Eye (tissue), 1 donor: ENCODE measurements at regions not wholly inside any gene's neighbourhood (a gene's known extent, or its start where the extent isn't known, plus 50 kb on each side); places are given as distances from the start of the nearest gene placed in this dataset.
"Not testable (repeated sequence)": the region's sequence is repeated elsewhere in the genome, so short reads cannot be mapped to it uniquely, and the experiment has no call there.

Experiments used
- DNase-seq: peaks from one replicate; pipeline ENCODE4 v3.0.0-alpha.2; 2015

DNA sequence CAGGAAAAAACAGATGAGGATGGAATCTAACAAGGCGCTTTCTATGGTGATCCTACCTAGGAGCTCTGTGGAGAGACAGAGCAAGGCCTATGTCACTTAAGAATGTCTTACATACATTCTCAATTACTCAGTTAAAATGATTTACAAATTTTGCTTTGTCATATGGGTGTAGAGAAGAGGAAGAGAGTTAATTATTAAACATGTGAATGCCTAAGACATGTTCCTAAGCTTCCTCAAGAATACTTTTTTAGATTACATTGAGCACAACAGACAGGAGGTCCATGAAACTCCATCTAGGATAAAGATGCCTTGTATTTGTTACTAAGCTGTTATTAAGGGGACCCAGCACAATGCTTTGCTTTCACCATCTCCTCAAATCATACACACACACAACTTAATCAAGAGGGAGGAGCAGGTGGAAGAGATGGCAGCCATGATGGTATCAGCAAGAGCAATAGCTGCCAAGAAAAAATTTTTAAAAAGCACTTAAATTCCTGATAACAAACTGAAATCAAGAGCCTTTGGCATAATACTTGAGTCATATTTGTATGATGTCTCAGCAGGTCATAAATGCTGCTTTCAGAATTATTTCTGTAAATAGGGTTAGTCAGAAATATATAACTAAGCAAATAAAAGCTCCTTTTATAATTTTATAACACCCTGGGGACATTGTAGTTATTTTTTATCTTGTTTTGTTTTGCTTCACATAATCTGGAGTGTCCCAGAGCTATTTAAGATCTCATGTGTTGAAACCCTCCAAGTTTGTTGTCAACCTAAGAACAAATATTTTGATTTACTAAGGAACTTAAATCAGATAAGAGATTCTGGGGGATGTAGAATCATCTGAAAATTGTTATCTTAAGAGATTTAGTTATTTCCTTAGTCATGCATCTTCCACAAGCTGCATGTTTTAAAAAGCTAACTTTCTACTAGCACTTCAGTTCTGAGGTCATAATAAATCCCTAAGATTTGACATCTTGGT is 70.0 kb upstream of the CD2AP start:
- no peak for DNase-seq

DNA sequence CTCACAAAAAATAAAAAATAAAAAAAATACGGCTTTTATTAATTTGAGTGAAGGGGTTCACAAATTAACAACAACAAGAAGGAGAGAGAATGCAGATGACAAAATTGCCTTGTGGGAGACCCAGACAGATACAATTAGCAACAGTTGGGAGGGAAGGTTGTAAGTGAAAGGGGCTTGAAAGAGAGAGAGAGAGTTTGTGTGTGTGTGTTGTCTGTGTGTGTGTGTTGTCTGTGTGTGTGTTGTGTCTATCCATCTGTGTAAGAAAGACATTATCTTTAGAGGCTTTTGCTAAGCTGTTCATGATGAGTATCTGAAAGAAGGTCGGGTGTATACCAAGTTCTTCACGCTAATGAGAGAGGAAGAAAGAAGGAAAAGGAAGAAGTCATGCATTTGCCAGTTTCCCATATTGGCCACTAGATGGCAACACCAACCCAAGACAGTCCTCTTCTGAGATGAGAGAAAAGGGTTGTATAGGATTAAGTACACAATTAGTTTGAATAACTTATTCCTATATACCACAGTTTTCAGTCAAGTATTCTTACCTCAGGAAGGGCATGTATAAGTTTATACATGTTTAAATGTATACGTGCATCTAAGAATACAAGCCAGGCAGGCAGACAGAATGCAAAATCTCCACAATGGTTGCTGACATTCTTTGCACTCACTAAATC is 63.7 kb upstream of the CD2AP start:
- peak; percentile 80 for DNase-seq

DNA sequence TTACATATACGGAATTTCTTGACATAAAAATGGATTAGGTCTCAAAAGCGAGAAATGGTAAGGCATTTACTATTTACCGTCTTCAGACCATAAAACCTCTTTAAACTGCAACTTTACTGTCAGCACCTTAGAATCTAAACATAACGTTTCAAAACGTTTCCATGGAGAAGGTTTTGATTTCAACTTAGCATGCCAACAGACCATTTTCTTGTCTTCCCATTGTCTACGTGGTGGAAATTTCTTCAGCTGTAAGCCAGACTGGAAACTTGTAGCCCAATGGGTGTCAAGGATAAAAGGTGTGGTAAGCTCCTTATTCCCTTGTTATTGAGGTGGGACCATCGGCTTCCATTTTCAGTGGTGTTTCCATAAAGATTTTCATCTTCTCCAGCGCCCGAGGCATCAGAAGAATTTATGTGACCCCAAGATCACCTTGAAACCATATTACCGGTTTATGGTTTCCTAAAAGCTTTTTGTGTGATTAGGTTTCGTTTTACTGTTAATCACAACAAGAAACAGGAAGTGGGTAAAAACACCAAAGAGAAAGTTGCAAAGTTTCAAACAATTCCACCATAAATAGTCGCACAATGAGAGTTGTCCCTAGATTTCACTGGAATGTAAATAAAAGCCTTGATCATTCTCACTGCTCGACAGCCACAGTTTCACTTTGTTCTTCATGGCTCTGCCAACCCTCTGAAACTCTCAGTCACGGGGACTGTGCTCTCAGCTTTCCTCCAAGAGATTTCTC is 63.0 kb upstream of the CD2AP start:
- peak; percentile 4 for DNase-seq

DNA sequence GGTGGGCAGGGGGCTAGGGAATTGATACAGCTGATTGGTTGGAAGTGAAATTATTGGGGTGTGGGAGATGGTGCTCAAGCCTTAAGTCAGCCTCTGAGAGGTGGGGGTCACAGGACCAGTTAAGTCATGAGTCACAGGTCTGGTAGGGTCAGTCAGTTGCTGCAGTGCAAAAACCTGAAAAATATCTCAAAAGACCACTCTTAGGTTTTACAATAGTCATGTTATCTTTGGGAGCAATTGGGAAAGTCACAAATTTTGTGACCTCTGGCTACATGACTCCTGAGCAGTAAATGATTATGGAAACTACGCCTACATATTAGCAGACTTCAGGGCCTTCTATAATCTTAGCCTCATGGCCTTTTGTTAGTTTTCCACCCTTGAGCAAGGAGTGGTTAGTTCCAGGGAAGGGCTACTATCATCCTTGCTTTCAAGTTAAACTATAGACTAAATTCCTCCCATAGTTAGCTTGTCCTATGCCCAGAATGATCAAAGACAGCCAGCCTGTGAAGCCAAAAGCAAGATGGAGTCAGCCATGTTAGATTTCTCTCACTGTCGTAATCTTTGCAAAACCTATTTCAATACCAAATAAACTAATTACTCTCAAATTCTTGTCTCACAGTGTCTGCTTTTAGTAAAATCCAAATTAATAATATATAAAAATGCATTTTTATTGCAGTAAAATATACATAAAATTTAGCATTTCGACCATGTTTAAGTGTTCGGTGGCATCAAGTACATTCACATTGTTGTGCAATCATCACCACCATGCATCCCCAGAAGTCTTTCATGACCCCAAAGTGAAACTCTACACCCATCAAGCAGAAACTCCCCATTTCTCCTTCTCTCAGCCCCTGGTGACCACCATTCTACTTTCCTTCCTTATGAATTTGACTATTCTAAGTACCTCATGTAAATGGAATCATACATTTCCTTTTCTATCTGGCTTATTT is 60.9 kb upstream of the CD2AP start:
- DNase-seq: no peak

DNA sequence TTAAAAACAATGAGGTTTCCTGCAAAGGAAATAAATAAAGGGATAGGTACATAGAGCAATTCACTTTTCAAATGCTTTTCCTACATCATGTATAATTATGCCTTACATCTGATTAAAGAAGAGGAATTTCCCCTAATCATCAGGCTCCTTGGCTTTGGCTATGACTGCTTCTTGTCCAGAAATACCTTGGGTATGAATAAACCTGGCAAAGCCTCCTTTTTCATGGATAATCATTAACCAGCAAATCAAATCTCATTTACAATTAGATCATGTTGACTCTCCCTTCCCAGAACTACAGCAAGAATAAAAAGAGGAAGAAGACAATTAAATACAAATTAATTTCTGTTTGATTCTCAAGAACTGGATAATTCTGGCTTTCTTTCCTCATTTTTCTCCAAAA is 58.0 kb upstream of the CD2AP start:
- DNase-seq: no peak

DNA sequence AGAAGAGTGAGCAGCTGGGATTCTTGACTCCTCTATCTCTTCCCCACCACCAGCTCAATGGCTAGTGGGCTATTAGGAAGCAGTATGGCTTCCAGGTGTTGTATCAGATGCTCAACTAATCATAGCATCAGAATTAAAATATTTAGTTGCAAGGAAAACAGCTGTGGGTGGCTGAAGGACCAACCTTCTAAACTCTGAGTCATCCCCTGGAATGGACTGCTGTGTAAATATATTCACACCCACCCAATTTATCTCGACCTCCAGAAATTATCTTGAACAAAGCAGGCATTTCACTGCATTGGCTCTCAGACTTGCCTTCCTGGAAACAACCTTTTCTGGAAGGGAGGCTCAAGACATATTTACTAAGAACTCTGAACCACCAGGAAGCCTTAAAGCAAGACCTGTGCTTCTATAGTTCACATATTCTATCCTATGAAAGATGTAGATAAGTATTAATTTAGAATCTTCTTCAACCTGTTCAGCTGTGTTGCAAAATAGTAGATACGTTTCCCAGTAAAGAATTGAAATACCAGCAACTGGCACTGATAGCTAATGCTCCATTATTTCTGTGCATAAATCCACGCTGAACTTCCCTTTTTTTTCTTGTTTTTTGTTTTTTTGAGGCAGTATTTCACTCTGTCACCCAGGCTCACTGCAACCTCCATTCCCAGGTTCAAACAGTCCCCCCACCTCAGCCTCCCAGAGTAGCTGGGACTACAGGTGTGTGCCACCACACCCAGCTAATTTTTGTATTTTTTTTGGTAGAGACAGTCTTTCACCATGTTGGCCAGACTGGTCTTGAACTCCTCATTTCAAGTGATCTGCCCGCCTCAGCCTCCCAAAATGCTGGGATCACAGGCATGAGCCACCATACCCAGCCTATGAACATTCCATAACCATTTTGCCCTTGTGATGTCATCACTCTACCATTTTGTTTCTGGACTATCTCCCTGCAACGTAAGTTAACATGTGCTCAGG is 56.9 kb upstream of the CD2AP start:
- no peak for DNase-seq

DNA sequence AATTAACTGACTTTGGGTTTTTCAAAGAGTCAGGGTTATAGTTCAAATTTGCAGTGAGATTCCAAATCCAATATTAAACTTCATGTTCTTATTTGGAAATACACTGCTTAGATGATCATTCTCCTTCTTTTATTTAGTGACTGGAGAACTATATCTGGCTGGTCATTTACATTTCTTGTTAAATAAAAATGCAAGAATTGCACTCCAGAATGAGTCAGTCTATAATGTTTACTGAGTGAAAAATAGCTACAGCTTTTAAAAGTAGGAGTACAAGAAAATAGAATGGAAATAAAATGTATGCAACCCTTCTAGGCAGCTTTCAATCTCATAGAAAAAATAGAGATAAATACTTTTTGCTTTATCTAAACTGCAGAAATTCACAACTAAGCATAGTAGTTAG is 54.5 kb upstream of the CD2AP start:
- no peak for DNase-seq

DNA sequence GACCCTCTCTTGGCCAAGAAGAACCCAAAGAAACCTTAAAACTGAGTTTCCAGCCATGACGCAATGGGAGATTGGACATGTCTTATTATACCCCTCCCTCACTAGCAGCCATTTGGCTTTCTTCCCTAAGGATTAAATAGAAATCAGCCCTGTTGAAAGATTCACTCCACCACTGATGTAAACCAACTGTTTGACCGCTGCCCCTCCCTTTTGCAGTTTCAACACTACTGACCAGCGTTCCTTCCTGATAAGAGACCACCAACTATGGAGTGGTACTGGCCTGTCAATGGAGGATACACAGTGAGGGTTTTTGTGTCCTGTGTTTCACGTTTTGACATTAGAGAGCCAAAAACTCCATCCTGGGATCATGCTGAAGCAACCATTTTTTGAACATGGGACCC is 53.2 kb upstream of the CD2AP start:
- DNase-seq: no peak

DNA sequence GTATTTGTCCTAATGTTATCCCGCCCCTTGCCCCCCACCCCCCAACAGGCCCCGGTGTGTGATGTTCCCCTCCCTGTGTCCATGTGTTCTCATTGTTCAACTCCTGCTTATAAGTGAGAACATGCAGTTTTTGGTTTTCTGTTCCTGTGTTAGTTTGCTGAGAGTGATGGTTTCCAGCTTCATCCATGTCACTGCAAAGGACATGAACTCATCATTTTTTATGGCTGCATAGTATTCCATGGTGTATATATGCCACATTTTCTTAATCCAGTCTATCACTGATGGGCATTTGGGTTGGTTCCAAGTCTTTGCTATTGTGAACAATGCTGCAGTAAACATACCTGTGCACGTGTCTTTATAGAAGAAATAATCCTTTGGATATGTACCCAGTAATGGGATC is 51.9 kb upstream of the CD2AP start:
- DNase-seq: not testable (repeated sequence)

DNA sequence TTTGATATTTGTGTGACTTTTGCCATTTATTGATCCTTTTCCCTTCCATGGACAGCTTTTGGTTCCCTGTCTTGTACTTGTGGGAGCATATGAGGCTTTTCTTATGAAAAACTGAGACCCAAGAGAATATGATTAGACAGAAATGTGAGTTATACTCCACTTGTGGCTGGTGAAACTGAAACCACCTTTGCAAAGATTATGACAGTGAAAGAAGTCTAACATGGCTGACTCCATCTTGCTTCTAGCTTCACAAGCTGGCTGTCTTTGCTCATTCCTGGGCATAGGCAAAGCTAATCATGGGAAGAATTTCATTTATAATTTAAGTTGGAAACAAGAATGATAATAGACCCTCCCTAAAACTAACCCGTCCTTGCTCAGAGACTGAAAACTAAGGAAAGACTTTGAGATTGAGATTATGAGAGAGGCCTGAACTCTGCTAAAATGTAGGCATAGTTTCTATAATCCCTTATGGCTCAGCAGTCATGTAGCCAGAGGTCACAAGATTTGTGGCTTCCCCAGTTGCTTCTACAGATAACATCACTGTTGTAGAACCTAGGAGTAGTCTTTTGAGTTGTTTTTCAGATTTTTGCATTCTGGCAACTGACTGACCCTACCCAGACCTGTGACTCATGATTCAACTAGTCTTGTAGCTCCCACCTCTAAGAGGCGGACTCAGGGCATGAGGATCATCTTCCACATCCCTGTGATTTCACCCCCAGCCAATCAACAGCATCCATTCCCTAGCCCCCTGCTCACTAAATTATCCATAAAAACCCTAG is 50.9 kb upstream of the CD2AP start:
- DNase-seq: no peak

DNA sequence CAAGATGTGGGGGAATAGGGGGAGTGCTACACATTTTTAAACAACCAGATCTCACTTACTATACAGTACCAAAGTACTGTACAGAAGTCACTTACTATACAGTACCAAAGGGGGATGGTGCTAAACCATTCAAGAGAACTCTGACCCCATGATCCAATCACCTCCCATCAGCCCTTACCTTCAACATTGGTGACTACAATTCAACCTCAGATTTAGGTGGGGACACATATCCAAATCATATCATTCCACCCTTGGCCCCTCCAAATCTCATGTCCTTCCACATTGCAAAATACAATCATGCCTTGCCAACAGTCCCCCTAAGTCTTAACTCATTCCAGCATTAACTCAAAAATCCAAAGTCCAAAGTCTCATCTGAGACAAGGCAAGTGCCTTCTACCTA is 49.9 kb upstream of the CD2AP start:
- no peak for DNase-seq
